ENCODE measurements at regions not wholly inside any gene's neighbourhood (a gene's known extent, or its start where the extent isn't known, plus 50 kb on each side); places are given as distances from the start of the nearest gene placed in this dataset.

GRCh38 chrX:6465756-6466155 lies 69.2 kb downstream of the VCX3A start:
- CTCF ChIA-PET = no interaction called here
- Mint-ChIP-seq H3K4me3 (no peak overlapping the region), H3K36me3 (no peaks in the 10 kb centered on the region), H3K27ac (no peak overlapping the region), H3K27me3 (ENCODE audit: low read depth) (no peaks in the 10 kb centered on the region; the same call in 1 of the 2 replicates), H3K9me3 (no peaks in the 10 kb centered on the region), H3K4me1 (peaks cover 29% of the 10 kb centered on the region)
- POLR2A ChIA-PET = no interaction called here
- DNase-seq (ENCODE audit: low spot score) (no peak), ATAC-seq (no peak)
- TF ChIP-seq ZNF219 (CRISPR knock-in tag; IDR thresholded peaks at IDR 0.05; ENCODE audit: borderline replicate concordance) (no peak), ZNF232 (CRISPR knock-in tag; IDR thresholded peaks at IDR 0.05) (no peak), SMAD4 (CRISPR knock-in tag; IDR thresholded peaks at IDR 0.05) (no peak), CREM (CRISPR knock-in tag; IDR thresholded peaks at IDR 0.05) (no peak), ZNF416 (CRISPR knock-in tag; IDR thresholded peaks at IDR 0.05) (no peak), MXD4 (CRISPR knock-in tag; IDR thresholded peaks at IDR 0.05; ENCODE audit: borderline replicate concordance) (no peak), SOX15 (CRISPR knock-in tag; IDR thresholded peaks at IDR 0.05) (no peak), HMGA2 (CRISPR knock-in tag; IDR thresholded peaks at IDR 0.05) (no peak), ZNF396 (CRISPR knock-in tag; IDR thresholded peaks at IDR 0.05; ENCODE audit: borderline replicate concordance) (no peak), SMAD3 (CRISPR knock-in tag; IDR thresholded peaks at IDR 0.05; ENCODE audit: borderline replicate concordance) (no peak), PRRX2 (CRISPR knock-in tag; IDR thresholded peaks at IDR 0.05) (no peak), PRDM15 (CRISPR knock-in tag; IDR thresholded peaks at IDR 0.05) (no peak), EMX1 (CRISPR knock-in tag; IDR thresholded peaks at IDR 0.05) (no peak), GABPB1 (CRISPR knock-in tag; IDR thresholded peaks at IDR 0.05) (no peak), ELF4 (CRISPR knock-in tag; IDR thresholded peaks at IDR 0.05; ENCODE audit: low read depth) (no peak)
- TF ChIP-seq, protein P1, sequence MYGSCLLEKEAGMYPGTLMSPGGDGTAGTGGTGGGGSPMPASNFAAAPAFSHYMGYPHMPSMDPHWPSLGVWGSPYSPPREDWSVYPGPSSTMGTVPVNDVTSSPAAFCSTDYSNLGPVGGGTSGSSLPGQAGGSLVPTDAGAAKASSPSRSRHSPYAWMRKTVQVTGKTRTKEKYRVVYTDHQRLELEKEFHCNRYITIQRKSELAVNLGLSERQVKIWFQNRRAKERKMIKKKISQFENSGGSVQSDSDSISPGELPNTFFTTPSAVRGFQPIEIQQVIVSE (CRISPR knock-in tag; IDR thresholded peaks at IDR 0.05; ENCODE audit: borderline replicate concordance) = no peak
- TF ChIP-seq, protein P2, sequence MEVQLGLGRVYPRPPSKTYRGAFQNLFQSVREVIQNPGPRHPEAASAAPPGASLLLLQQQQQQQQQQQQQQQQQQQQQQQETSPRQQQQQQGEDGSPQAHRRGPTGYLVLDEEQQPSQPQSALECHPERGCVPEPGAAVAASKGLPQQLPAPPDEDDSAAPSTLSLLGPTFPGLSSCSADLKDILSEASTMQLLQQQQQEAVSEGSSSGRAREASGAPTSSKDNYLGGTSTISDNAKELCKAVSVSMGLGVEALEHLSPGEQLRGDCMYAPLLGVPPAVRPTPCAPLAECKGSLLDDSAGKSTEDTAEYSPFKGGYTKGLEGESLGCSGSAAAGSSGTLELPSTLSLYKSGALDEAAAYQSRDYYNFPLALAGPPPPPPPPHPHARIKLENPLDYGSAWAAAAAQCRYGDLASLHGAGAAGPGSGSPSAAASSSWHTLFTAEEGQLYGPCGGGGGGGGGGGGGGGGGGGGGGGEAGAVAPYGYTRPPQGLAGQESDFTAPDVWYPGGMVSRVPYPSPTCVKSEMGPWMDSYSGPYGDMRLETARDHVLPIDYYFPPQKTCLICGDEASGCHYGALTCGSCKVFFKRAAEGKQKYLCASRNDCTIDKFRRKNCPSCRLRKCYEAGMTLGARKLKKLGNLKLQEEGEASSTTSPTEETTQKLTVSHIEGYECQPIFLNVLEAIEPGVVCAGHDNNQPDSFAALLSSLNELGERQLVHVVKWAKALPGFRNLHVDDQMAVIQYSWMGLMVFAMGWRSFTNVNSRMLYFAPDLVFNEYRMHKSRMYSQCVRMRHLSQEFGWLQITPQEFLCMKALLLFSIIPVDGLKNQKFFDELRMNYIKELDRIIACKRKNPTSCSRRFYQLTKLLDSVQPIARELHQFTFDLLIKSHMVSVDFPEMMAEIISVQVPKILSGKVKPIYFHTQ (CRISPR knock-in tag; IDR thresholded peaks at IDR 0.05) = no peak
- TF ChIP-seq, protein P3, sequence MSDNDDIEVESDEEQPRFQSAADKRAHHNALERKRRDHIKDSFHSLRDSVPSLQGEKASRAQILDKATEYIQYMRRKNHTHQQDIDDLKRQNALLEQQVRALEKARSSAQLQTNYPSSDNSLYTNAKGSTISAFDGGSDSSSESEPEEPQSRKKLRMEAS (CRISPR knock-in tag; IDR thresholded peaks at IDR 0.05) = no peak
- TF ChIP-seq, protein P4, sequence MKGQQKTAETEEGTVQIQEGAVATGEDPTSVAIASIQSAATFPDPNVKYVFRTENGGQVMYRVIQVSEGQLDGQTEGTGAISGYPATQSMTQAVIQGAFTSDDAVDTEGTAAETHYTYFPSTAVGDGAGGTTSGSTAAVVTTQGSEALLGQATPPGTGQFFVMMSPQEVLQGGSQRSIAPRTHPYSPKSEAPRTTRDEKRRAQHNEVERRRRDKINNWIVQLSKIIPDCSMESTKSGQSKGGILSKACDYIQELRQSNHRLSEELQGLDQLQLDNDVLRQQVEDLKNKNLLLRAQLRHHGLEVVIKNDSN (CRISPR knock-in tag; IDR thresholded peaks at IDR 0.05) = no peak
- TF ChIP-seq, protein P5, sequence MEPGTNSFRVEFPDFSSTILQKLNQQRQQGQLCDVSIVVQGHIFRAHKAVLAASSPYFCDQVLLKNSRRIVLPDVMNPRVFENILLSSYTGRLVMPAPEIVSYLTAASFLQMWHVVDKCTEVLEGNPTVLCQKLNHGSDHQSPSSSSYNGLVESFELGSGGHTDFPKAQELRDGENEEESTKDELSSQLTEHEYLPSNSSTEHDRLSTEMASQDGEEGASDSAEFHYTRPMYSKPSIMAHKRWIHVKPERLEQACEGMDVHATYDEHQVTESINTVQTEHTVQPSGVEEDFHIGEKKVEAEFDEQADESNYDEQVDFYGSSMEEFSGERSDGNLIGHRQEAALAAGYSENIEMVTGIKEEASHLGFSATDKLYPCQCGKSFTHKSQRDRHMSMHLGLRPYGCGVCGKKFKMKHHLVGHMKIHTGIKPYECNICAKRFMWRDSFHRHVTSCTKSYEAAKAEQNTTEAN (CRISPR knock-in tag; IDR thresholded peaks at IDR 0.05) = no peak
